ENCODE measurements at regions not wholly inside any gene's neighbourhood (a gene's known extent, or its start where the extent isn't known, plus 50 kb on each side); places are given as distances from the start of the nearest gene placed in this dataset.

DNA sequence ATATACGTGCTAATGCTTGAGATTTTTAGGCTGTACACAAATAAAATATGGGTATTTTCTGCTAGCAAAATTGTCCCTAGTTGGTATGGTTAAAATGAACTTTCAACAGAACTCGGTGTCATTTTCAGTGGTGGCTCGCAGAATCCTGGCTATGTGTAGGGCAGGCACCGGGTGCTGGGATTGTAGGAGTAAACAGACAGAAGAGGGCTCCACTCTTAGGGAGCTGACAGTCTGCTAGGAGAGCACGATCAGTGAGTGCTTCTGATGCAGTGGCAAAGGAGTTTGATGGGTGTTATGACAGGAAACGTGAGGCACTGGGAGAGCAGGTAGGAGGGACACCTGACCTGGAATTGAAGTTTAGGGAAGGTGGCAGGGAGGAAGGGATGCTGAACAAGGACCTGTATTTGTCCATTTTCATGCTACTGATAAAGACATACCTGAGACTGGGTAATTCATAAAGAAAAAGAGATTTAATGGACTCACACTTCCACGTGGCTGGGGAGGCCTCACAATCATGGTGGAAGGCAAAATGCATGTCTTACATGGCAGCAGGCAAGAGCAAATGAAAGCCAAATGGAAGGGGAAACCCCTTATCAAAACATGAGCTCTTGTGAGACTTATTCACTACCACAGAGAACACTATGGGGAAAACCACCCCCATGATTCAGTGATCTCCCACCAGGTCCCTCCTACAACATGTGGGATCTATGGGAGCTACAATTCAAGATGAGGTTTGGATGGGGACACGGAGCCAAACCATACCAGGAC lies 105.4 kb upstream of the LCLAT1 start:
- DNase-seq, result no peak

DNA sequence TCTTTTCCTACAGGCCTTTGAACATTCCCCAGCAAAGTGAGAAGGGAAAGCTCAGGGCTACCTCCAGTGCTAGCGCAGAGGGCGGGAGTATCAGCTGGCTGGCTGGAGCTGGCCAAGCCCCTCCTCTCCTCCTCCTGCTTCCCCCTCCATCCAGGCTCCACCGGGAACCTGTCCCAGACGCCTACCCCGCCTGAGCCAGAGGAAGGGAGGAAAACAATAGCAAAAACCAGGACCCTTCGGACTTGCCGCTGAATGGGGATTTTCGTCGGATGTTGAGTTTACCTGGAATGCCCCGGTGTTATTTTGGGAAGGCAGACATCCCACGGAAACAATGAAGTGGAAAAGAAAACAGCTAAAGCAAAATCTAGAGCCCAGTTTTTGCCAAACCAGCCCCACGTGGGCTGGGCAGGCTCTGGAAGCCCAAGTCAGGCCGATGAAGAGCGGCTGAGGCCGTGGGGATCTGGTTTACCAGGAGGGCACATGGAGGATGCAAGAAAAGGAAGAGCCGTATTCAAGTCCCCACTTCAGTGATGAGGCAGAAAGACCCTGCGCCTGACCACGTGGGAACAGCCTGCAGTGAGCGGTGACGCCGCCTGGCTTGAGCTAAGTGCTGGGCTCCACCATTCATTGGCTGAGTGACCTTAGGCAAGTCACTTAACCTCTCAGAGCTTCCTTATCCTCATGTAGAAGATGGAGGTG lies 100.4 kb upstream of the LCLAT1 start:
- DNase-seq, result no peak

GRCh38 chr2:30348825-30349224 lies 98.2 kb upstream of the LCLAT1 start:
- DNase-seq, result no peak

GRCh38 chr2:30349691-30350090 lies 97.4 kb upstream of the LCLAT1 start:
- DNase-seq, result no peak

DNA sequence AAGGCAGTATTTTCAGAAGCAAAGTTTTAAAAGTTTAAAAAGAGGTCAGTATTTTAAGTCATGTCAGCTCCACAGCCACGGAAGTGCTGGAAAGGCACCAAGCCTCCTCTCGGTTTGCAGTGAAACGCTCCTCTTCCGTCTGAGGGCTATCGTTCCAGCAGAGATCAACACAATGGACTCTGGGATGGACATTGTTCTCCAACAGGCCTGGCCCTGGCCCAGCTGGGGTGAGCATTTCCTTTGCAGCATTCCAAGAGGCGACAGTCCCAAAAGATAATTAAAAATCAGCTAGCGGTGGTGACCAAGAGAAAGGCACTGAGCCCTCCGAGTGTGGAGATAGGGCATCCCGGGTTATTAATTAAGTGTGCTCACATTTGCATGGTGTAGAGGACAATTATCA lies 95.9 kb upstream of the LCLAT1 start:
- no peak for DNase-seq

GRCh38 chr2:30351949-30352348 lies 95.1 kb upstream of the LCLAT1 start:
- DNase-seq, result no peak

- no peak for DNase-seq
Measured at GRCh38 chr2:30354150-30354549, 92.9 kb upstream of the LCLAT1 start.

GRCh38 chr2:30354621-30355020 lies 92.4 kb upstream of the LCLAT1 start:
- no peak for DNase-seq

- DNase-seq, result no peak
Measured at GRCh38 chr2:30355306-30355705, 91.7 kb upstream of the LCLAT1 start.

- no peak for DNase-seq
Measured at GRCh38 chr2:30356071-30356470, 91.0 kb upstream of the LCLAT1 start.

DNA sequence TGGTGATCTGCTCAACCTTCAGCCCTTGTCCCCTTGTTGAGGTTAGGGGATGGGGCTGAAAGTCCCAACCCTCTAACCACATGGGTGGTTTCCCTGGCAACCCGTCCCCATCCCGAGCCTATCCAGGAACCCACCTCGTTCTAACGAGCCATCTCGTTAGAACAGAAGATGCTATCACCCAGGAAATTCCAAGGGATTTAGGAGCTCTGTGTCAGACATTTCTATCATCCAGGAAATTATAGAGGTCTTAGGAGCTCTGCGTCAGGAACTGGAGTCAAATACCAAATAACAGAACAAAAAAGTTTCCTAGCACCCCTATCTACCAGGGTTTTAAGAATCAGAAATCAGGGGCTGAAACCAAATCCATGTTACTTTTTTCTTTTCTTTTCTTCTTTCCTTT lies 90.3 kb upstream of the LCLAT1 start:
- DNase-seq, result no peak

DNA sequence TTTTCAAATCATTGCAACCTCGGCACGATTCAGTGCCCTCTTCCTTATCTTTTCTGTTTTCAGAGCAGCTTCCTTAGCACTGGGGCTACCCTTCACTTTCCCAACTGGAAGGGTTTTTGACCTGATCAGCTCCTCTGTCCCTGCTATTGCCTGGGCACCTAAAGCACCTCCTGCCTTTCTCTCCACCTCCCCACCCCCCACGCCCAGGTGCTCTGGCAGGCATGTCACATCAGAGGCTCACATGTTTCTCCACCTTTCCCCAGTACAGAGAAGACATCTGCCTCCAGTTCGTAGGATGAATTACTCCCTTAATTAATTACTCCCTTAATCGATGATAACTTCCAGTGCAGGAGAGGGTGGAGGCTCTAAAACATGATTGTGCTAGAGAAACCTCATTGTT lies 88.7 kb upstream of the LCLAT1 start:
- DNase-seq, result no peak

- DNase-seq, result no peak
Measured at GRCh38 chr2:30358842-30359241, 88.2 kb upstream of the LCLAT1 start.

DNA sequence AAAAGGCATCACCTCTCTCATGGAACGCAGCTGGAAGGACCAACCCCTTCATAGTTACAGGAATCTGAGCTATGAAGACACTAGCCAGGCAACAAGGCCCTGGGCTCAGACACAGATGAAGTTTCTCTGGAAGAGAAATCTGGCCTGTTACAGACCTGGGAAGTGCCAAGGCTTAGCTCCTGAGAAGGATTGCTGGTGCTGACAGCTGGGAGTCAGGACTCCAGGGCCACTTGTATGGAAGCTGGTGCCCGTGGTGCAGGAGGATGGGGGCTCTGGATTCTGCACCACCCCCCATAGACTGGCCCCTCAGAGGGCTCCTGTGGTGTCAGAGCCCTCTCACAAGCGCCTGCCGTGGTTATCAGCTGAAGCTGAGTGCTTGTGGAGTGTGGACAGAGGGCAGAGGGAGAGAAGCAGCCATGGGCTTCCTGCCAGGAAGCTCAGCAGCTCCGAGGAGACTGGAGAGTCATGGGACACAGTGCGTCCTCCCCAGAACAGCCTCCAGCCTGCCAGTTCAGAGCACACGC lies 87.3 kb upstream of the LCLAT1 start:
- peak; percentile 71 for DNase-seq

- no peak for DNase-seq
Measured at GRCh38 chr2:30361751-30362394, 85.2 kb upstream of the LCLAT1 start.

GRCh38 chr2:30362468-30363081 lies 84.5 kb upstream of the LCLAT1 start:
- no peak for DNase-seq

- no peak for DNase-seq
Measured at GRCh38 chr2:30363406-30363805, 83.6 kb upstream of the LCLAT1 start.

DNA sequence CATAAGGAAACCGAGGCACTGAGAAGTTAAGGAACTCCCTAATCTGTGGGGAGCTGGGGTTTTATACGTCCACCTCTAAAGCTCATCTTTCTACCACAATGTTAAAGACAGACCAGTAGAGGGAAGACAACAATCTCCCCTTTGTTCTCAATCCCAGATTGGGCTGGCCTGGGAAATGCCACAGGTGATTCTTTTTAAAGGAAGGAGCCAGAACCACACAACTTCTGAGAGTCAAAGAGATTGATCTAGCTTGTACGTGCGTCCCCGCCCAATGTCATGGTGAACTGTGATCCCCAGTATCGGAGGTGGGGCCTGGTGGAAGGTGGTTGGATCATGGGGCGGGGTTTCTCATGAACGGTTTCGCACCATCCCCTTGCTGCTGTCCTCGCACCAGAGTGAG lies 81.8 kb upstream of the LCLAT1 start:
- DNase-seq, result no peak

GRCh38 chr2:30366199-30366691 lies 80.8 kb upstream of the LCLAT1 start:
- no peak for DNase-seq

DNA sequence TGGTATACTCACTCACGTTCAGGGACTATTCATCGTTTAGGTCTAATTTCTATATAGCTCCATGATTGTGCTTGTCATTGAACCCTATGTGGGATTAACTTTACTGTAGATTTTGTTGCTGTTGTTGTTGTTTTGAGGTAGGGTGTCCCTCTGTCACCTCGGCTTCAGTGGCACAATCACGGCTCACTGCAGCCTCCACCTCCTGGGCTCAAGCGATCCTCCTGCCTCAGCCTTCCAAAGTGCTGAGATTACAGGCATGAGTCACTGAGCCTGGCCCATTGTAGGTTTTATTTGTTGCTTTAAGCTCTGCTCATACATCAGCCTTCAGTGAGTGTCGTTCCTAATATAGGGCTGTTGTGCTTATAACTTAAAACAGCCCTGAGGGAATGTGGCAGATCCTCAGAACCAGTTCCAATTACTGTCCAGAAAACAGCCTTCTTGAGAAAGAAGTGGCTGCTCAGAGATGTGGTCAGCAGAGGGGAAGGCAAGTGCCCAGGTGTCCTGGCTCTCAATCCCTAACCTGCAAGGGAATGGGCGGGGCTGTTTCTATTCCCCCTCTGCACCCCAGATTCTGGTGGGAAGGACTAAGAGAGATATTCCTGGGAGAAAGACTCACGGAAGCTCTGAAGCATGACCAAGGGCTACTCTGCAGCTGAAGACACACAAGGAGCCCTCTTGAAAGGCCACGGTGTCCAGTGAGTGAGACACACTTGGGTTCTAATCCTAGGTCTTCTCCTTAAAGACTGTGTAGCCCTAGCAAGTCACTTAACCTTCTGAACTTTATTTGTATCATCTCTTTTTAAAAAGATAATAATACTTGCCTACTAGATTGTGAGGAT lies 79.6 kb upstream of the LCLAT1 start:
- DNase-seq, result no peak

DNA sequence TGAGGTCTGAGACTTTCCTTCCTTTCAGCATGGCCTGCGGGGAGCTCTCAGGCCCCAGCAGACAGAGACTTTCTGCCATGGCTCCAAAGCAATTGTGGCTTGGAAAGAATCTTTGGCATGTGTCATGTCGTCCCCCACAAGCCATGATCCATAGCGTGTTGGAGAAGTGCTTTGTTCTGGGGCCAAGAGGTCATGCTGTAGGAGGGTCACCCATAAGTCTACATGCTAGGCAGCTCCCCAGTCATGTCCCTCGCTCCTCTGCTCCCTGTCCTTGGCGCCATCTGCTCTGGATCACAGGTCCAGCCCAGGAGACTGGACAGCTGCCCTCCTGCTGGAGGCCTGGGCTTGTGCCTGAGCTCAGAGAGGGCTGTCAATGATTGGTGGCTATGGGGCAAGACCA lies 78.8 kb upstream of the LCLAT1 start:
- DNase-seq, result no peak

DNA sequence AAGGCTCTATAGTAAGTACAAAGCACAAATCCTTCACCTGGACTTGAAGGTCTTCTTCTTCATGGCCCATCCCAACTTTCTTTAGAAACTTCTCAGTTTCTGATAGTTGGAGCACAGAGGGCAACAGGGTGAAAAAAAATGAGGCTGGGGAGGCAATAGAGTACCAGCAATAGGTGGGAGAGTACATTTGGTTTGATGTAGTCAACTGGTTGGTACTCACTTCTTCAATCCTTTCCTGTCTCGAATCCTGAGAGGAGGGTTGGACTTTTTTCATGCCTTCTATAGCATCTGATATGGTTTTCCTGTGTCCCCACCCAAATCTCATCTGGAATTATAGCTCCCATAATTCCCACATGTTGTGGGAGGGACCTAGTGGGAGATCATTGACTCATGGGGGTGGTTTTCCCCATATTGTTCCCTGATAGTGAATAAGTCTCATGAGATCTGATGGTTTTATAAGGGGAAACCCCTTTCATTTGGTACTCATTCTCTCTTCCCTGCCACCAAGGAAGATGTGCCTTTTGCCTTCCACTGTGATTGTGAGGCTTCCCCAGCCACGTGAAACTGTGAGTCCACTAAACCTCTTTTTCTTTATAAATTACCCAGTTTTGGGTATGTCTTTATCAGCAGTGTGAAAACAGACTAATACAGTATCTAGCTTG lies 75.9 kb upstream of the LCLAT1 start:
- DNase-seq, result no peak

Data from NCI-H2029 (cell line).